GM12891 (cell line): ENCODE measurements at regions not wholly inside any gene's neighbourhood (a gene's known extent, or its start where the extent isn't known, plus 50 kb on each side); places are given as distances from the start of the nearest gene placed in this dataset.

Experiments used
- PAX5 ChIP-seq: IDR thresholded peaks from 2 replicates; pipeline ENCODE4 v1.6.1; 2011; ENCODE audit warnings: low read length, moderate library complexity, mild to moderate bottlenecking; ENCODE audit not compliant: insufficient read depth, severe bottlenecking
- POLR2A ChIP-seq: IDR thresholded peaks from 2 replicates; pipeline ENCODE4 v1.6.1; 2011; ENCODE audit warnings: low read depth, low read length, control low read depth
- POLR2AphosphoS5 ChIP-seq: IDR thresholded peaks from 2 replicates; pipeline ENCODE4 v1.6.1; 2011; ENCODE audit warnings: low read depth, low read length, control low read depth

DNA sequence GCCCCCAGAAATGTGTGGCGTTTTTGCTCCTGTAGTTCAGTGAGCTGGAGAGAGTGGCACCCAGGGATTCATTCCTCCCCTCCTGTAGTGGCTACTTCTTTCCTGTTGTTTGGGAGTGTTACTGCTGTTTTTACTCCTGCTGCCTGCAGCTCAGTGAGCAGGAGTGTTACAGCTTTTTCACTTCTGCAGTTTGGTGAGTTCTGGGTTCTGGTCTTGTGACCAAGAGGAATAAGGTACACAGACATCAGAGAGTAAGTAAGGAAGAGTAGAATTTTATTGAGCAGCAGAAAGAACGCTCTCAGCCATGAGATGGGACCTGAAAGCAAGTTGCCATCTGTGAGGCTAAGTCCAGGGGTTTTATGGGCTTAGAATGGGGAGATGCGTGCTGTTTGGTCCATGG, 966.3 kb upstream of the CITED2 start:
- TF ChIP-seq POLR2AphosphoS5 (no peak), POLR2A (no peak), PAX5 (no peak)
